ENCODE measurements at regions not wholly inside any gene's neighbourhood (a gene's known extent, or its start where the extent isn't known, plus 50 kb on each side); places are given as distances from the start of the nearest gene placed in this dataset.

DNA sequence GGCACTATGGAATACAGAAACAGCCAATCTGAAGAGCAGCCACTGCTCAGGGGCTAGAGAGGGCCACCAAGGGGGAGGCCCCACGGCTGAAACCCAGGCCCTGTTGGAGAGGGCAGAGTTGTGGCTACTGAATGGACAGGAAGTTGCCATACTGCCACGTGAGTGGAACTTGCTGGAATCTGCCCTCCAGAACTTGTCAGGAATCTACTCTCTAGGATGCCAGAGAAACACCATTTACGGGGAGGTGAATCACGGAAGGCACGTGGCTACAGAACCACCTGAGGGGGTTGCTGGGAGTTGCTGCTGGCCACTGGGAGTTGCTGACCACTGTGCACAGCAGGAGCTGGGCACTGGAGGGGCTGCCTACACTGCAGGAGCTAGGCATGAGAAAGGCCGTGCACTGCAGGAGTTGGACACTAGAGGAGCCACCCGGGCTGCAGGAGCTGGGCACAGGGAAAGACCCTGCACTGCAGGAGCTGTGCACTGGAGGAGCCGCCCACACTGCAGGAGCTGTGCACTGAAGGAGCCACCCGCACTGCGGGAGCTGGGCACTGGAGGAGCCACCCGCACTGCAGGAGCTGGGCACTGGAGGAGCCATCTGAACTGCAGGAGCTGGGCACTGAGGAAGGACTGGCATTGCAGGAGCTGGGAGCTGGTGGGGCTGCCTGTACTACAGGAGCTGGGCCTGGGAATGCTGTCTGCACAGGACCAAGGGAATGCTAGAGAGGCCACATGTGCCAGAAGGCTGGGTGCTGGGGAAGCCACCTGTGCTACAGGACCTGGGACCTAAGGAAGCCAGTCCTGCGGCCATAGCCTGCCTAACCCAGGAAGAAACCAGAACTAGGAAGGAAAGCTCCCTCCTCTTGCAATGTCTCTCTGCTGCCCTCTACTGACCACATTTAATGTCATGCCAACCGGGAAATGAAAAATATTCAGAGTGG lies 343.4 kb downstream of the MATN1 start:
- TF ChIP-seq, protein P1, sequence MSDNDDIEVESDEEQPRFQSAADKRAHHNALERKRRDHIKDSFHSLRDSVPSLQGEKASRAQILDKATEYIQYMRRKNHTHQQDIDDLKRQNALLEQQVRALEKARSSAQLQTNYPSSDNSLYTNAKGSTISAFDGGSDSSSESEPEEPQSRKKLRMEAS (IDR thresholded peaks at IDR 0.05; ENCODE audit: low read depth, low read length), result no peak
- TF ChIP-seq, protein P2, sequence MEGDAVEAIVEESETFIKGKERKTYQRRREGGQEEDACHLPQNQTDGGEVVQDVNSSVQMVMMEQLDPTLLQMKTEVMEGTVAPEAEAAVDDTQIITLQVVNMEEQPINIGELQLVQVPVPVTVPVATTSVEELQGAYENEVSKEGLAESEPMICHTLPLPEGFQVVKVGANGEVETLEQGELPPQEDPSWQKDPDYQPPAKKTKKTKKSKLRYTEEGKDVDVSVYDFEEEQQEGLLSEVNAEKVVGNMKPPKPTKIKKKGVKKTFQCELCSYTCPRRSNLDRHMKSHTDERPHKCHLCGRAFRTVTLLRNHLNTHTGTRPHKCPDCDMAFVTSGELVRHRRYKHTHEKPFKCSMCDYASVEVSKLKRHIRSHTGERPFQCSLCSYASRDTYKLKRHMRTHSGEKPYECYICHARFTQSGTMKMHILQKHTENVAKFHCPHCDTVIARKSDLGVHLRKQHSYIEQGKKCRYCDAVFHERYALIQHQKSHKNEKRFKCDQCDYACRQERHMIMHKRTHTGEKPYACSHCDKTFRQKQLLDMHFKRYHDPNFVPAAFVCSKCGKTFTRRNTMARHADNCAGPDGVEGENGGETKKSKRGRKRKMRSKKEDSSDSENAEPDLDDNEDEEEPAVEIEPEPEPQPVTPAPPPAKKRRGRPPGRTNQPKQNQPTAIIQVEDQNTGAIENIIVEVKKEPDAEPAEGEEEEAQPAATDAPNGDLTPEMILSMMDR (IDR thresholded peaks at IDR 0.05; ENCODE audit: low read depth, low read length), result peak; percentile 77
- TF ChIP-seq POLR2A (IDR thresholded peaks at IDR 0.05; ENCODE audit: extremely low read depth, insufficient read length), result no peak

Measured in NB4 (cell line).